NCI-H1092 (cell line): ENCODE measurements at regions not wholly inside any gene's neighbourhood (a gene's known extent, or its start where the extent isn't known, plus 50 kb on each side); places are given as distances from the start of the nearest gene placed in this dataset.
A peak's percentile ranks its signal among the peaks of the same experiment; 100 is the strongest.

ENCODE experiments used
- DNase-seq: peaks from one replicate; lab custom pipeline; 2025; lab: John Stamatoyannopoulos, UW

DNA sequence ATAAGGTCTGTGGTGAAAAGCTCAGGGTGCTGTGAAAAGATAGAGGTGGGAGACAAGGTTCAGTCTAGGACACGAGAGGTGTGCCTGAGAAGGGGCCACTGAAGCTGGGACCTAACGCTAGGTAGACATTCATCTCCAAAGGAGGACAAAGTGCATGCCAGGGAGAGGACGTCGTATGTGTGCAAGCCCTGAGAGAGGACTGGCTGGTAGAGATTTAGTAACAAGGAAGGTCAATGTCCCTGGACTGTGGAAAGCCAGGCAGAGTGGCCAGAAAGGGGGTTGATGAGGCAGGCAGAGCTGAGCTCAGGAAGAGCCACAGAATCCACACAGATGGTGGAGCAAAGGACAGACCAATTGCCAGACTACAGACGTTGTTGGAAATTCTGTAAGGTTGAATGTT, 817.6 kb downstream of the CCSER2 start:
- no peak for DNase-seq

GRCh38 chr10:85147346-85148250, 819.2 kb downstream of the CCSER2 start:
- no peak for DNase-seq

DNA sequence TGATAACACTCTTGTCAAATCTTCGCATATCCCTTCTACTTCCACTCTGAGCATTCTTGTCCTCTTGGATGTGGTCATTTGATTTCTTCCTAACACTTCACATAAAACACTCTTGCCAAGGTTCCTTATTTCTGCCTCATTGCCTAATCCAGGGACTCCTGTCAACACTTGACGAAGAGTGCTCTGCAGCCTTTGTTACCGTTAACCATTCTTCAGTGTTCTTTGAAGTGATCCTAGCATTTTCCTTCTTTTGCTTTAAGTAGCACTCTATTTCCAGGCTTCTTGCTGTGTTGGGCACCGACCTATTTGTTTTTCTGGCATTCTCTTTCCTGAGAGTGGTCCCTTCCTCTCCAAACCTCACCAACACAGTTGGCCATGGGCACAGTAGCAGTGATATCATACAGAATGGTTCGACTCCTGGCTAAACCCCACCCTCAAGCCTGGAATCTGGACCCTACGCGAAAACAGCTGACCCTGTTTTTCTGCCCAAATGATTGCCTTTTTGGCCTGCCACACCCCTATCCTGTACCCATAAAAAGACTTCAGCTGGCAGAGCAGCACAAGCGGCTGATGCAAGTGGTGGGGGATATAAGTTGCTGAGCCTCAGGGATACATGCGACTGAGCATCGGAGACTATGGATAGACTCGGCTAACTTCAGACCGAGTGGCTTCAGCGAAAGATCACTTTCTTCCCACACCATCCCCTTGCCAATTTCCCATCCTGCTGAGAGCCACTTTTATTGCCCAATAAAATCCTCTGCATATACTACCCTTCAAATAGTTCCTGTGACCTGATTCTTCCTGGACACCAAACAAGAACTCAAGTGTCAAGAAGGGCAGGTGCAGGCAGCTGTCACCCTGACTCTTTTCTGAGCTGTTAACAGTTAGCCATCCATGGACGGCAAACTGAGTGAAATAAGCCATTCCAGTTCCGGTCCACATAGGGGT, 820.6 kb downstream of the CCSER2 start:
- no peak for DNase-seq

GRCh38 chr10:85149766-85150165, 821.4 kb downstream of the CCSER2 start:
- DNase-seq = no peak

DNA sequence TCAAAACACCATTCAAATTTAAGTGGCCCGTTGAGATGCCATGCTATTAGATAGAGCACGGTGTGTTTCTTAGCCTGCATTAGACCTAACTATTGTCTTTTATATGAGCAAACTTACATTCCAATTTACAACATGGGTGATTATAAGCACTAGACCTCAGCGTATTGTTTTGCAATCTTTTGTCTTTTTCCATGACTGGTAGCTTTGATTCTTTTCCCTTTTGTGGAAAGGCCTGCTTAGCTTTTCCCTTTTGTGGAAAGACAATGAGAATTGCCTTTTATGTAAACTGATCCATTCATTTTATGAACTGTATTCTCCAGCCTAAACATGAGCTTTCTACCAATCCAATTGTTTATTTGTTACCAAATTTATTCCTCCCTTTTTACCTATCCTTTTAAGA, 823.1 kb downstream of the CCSER2 start:
- DNase-seq = no peak

DNA sequence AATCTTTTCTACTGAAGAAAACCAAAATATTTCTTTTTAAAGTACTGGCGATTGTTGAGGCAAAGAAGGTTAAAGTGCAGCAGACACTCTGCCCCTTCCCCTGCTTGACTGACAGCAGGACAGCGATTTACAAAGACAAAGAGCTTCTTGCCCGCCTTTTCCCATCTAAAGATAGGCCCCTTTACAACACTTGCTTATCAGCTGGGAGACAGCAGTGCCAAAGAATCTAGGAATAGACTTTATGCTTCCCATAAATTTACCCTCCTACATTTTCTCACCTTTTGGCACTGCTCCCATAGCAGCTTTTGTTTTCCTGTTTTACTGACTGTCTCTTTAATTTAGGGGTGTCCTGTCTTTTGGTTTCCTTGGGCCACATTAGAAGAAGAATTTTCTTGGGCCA, 824.1 kb downstream of the CCSER2 start:
- no peak for DNase-seq

DNA sequence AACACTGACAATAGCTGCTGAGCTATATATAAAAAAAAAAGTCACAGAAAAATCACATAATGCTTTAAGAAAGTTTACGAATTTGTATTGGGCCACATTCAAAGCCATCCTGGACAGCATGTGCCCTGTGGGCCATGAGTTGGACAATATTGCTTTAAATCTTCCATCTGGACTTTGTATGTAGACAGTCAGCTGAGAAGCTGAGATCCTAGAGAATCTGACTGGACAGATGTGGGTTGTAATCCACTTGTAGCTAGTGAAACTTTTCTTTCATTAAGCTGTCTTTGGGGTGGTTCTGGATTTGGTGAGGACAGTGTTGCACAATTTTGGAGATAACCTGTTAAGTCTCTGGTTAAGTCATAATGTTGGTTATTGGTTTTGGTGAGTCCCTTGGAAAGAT, 824.5 kb downstream of the CCSER2 start:
- DNase-seq = no peak

GRCh38 chr10:85157206-85157605, 828.8 kb downstream of the CCSER2 start:
- DNase-seq = no peak

DNA sequence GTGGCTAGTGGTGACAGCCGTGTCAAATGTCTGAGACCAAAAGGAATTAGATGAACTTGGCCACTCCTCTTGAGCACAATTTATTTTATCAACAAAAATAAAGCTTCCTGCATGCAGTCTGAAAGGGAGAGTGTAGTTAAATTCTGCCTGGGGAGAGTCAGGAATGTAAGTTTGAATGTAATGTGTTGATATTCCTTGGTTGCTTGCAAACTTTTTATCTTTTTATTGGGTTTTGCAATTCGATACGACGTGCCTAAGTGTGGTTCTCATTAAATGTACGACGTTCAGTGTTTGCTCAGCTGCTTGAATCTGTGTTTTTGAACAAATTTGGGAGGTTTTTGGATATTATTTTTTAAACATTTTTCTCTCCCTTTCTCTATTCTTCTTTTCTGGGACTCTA, 839.9 kb downstream of the CCSER2 start:
- DNase-seq = no peak

GRCh38 chr10:85170026-85170425, 841.6 kb downstream of the CCSER2 start:
- no peak for DNase-seq

GRCh38 chr10:85175635-85176034, 847.2 kb downstream of the CCSER2 start:
- DNase-seq = no peak

DNA sequence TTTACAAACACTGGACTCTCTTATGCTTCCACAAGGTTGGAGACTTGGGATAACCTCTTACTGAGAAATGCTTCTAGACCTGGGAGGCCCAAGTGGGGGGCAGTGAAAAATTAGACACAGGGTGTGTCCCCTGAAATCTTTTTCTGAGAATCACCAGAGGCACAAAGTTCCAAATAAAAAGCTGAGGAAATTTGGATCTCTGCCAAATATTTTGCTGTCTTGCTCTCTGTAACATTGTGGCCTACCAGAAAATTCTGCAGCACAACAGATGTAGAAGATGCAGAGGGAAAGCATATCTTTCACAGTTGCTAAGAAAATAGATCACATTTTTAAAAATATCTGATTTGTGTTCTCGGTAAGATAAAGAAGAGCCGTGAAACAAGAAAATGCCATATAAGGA, 849.4 kb downstream of the CCSER2 start:
- DNase-seq = no peak

DNA sequence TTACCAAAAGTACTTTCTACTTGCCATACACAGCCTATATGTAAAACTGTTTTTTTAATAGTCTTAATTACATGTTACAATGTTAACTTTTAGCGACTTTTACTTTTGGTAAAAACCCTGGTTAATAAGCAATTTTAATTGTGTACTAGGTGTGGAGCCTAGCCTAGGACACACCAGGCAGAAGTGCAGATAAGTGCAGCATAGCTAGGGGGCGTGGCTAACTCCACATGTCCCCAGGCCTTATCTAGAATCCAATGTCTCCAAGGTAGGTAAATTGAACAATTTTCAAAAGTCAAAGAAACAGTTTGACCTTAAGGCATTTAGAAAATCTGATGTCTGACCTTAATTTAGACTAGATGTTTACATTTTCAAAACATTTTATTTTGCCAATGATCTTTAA, 858.7 kb downstream of the CCSER2 start:
- DNase-seq = no peak

GRCh38 chr10:85188770-85189484, 860.5 kb downstream of the CCSER2 start:
- DNase-seq = no peak

GRCh38 chr10:85193796-85194195, 865.4 kb downstream of the CCSER2 start:
- no peak for DNase-seq

DNA sequence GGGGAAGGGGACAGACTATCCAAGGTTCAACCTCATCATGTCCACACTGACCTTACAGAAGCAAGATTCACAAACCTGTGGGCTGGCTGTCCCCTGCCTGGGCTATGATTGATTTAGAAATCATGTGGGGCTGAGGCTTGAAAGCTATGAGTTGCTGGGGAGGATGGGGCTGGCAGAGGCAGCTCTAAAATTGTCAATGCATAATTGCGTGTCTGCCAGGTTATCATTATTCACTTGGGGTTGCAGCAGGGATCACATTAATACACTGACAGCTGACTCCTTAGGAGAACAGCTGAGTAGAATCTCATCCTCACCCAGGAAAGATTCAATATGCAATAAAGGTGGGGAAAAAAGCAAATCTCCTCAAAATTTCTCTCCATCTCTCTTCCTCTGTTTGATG, 866.3 kb downstream of the CCSER2 start:
- no peak for DNase-seq

DNA sequence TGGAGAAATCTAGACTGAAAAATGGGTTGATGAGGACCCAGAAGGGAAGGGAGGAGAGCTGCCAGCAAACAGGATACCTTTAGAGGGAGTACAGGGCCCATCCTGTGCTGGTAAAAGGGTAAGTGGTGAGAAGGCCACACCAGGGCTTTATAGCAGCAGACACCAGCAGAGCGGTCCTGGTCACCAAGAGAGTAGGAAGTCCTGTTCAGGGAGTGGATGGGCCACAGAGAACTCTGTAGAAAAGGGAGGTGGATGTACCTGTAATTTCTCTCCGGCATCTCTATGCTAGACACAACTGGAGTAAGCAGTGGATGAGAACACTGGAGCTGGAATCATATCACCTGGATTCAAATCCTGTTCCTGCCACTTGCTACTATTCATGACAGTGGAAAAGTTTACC, 867.2 kb downstream of the CCSER2 start:
- no peak for DNase-seq

DNA sequence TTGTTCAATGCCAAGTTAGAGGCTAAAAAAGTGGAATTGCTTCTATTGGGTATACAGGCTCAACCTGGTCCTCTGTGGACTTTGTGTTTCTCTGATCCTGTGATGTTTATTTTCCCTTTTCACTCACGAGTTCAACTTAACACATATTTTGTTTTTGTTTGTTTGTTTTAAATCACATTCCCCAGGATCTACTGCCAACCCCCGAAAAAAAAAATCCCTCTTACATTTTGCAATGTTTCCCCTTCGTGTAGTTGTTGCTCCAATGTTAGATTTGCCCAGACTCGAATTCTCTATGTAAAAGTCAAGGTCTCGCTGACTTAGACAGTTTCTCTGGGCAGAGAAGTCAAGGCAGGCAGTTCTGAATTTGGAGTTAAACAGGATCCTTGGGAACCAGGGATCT, 876.4 kb downstream of the CCSER2 start:
- no peak for DNase-seq

GRCh38 chr10:85212526-85212925, 884.1 kb downstream of the CCSER2 start:
- DNase-seq = peak; percentile 2

GRCh38 chr10:85213493-85213892, 885.1 kb downstream of the CCSER2 start:
- DNase-seq = no peak

DNA sequence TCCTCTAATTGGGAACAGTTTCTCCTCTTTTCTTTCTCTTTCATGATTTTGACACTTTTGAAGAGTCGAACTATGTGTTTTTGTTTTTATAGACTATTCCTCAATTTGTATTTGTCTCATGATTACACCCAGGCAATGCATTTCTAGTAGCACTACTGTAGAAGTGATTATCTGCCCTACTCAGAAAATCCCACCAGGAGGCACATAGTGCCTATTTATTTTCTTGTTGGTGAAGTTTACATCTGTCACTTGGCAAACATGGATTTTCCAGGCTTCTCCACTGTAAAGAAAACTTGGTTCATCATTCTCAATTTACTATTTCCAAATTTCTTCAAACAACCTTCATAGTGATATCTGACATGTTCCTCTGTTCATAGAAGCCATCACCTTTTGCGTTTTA, 893.9 kb downstream of the CCSER2 start:
- no peak for DNase-seq

DNA sequence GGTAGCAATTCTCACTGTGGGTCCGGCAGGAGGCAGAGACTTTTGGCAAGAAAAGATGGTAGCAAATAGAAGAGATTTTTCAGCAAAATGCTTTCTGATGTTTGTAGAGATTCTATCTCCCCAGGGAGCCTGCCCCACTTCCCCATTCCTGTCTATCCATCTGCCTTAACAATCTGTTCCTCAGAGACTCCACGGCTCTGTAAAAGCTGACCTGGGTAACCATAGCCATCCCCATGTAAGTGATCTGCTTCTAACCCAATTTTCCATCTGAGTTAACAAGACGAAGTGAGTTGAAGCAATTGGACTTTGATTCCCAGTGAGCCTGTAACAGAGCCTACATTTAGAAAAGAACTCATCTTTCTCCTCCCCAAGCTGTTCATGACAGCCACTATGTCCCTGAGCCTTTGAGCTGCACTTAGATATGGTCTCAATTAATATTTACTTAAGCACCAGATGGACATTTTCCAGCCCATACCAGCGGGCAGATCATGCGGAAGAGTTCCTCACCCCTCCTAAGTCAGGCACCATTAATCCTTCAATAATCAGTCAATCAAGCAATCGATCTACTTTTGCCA, 896.1 kb downstream of the CCSER2 start:
- no peak for DNase-seq
